Kidney (tissue), 13 donors: ENCODE measurements at regions not wholly inside any gene's neighbourhood (a gene's known extent, or its start where the extent isn't known, plus 50 kb on each side); places are given as distances from the start of the nearest gene placed in this dataset.
A peak's percentile ranks its signal among the peaks of the same experiment; 100 is the strongest.

Source experiments
- DNase-seq, 5 donors: peaks; one replicate each; pipeline ENCODE4 v3.0.0-alpha.2; 2013 to 2020
- FAIRE-seq: peaks from 2 replicates; lab custom pipeline; 2012; peaks lifted over from hg19 to GRCh38; lab: Jason Lieb, UNC
- H3K27ac ChIP-seq, 2 donors: one replicate each; pipeline ENCODE4 v1.7.0; 2013; ENCODE audit warnings: low read depth in 2 of 2, low read length in 2 of 2, inconsistent platforms in 1 of 2
- H3K27me3 ChIP-seq: one replicate; pipeline ENCODE4 v1.7.1; 2013; ENCODE audit warnings: low read length, inconsistent platforms; ENCODE audit not compliant: control insufficient read depth, insufficient read depth
- H3K36me3 ChIP-seq, 3 donors: one replicate each; pipeline versions ENCODE4 v1.7.0 to v1.7.1; 2013; ENCODE audit warnings: low read length in 3 of 3, control low read depth in 1 of 3, inconsistent platforms in 1 of 3; ENCODE audit not compliant: insufficient read depth in 3 of 3, control insufficient read depth in 2 of 3
- H3K4me1 ChIP-seq, 3 donors: one replicate each; pipeline versions ENCODE4 v1.7.0 to v1.7.1; 2013; ENCODE audit warnings: low read length in 3 of 3, inconsistent platforms in 1 of 3, low read depth in 1 of 3; ENCODE audit not compliant: control insufficient read depth in 2 of 3, insufficient read depth in 2 of 3
- H3K4me3 ChIP-seq, 3 donors: one replicate each; pipeline versions ENCODE4 v1.7.0 to v1.8.1; 2013; ENCODE audit warnings: low read length in 3 of 3, control low read depth in 1 of 3, inconsistent platforms in 1 of 3
- H3K9ac ChIP-seq, 3 donors: one replicate each; pipeline versions ENCODE4 v1.7.0 to v1.7.1; 2013; ENCODE audit warnings: low read length in 3 of 3, control low read depth in 1 of 3, inconsistent platforms in 1 of 3
- H3K9me3 ChIP-seq, 3 donors: one replicate each; pipeline versions ENCODE4 v1.7.0 to v1.7.1; 2013; ENCODE audit warnings: low read length in 3 of 3, control low read depth in 1 of 3, inconsistent platforms in 1 of 3; ENCODE audit not compliant: control insufficient read depth in 2 of 3, insufficient read depth in 1 of 3
- intact Hi-C: fragments of 100-400 bp; cut with DNase I; formaldehyde crosslinking; loops from one replicate; pipeline ENCODE4 v1.11.1; 2022
- TF ChIP-seq, protein P1 (sequence below): IDR thresholded peaks from 3 replicates; pipeline ENCODE4 v1.5.1; 2012; ENCODE audit warnings: mild to moderate bottlenecking, moderate library complexity, borderline replicate concordance; ENCODE audit not compliant: insufficient read depth; ENCODE audit errors: extremely low read depth
- donor health status: control.
- donor health status: control.
- donor health status: control.
- donor health status: control.
- donor health status: control.
- donor health status: DM: yes; HTN: yes; CAD: no.
- donor health status: Normal renal cell carcinoma (clear cell type).

DNA sequence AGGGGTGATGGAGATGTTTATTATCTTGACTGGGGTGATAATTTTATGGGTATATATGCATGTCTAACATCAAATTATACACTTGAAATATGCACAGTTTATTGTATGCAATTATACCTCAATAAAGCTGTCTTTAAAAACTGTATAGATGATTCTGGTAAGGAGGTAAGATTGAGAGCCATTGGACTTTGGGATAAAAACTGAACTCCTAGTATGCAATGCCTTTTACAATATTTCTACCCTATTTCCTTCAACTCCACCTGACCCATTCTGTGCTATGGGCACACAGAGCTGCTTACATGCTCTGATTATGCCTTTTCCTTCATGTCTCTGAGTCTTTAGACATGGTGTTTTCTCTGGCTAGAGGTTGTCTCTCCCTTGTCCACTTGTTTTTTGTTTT is 63.9 kb upstream of the UGP2 start:
- no peak for FAIRE-seq
- no peak overlapping the region for H3K9ac ChIP-seq
- TF ChIP-seq, protein P1, sequence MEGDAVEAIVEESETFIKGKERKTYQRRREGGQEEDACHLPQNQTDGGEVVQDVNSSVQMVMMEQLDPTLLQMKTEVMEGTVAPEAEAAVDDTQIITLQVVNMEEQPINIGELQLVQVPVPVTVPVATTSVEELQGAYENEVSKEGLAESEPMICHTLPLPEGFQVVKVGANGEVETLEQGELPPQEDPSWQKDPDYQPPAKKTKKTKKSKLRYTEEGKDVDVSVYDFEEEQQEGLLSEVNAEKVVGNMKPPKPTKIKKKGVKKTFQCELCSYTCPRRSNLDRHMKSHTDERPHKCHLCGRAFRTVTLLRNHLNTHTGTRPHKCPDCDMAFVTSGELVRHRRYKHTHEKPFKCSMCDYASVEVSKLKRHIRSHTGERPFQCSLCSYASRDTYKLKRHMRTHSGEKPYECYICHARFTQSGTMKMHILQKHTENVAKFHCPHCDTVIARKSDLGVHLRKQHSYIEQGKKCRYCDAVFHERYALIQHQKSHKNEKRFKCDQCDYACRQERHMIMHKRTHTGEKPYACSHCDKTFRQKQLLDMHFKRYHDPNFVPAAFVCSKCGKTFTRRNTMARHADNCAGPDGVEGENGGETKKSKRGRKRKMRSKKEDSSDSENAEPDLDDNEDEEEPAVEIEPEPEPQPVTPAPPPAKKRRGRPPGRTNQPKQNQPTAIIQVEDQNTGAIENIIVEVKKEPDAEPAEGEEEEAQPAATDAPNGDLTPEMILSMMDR, result no peak
- intact Hi-C loops, result no loop called here
- no peak overlapping the region for H3K27ac ChIP-seq
- no peaks in the 10 kb centered on the region for H3K4me1 ChIP-seq
- DNase-seq, result no peak
- no peak overlapping the region for H3K4me3 ChIP-seq
- H3K36me3 ChIP-seq, result no peaks in the 10 kb centered on the region
- no peaks in the 10 kb centered on the region for H3K27me3 ChIP-seq
- no peaks in the 10 kb centered on the region for H3K9me3 ChIP-seq

DNA sequence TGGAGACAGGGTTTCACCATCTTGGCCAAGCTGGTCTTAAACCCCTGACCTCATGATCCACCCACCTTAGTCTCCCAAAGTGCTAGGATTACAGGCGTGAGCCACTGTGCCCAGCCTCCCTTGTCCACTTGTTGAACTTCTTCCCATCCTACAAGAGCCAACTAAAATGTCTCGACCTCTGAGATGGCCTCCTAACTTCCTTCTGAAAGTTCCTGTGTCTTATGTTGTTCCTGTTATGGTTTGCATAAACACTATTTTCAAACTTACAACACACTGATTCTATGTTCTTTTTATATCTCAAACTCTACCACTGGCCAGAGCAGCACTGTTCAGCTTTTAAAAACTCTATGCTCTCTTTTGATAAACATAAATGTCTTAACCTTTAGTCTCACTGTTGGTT is 63.3 kb upstream of the UGP2 start:
- DNase-seq (no peak), FAIRE-seq (no peak)
- Histone ChIP-seq H3K27me3 (no peaks in the 10 kb centered on the region), H3K9ac (no peak overlapping the region), H3K4me1 (no peaks in the 10 kb centered on the region), H3K9me3 (no peaks in the 10 kb centered on the region), H3K36me3 (no peaks in the 10 kb centered on the region), H3K27ac (no peak overlapping the region), H3K4me3 (no peak overlapping the region)
- TF ChIP-seq, protein P1, result no peak
- intact Hi-C loops, result no loop called here

DNA sequence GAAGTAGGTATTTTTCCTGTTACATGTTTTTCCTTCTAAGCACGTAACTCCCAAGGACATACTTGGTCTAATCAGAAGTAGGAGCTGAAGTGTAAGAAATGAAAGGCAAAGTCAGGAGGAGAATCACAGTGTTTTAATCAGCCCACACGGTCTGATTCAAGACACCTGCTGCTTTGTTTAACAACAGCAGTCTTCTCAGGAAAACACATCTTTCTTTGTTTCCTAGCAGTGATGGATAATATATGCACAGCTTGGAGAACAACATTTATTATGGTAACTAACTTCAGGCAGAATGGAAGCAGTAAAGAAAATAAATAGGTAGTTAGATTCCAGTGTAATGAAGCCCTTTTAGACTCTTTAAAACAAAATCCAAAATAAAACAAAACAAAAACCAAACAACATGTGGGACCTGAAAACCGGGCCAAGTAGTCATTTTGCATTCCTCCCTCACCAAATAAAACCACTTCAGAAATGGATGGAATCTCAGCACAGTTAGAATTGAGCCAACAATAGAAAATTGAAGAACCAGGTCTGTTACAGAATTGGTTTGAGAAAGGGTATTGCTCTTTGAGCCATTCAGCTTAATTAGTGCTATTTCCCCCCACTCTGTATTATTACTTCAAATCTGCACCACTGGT is 61.1 kb upstream of the UGP2 start:
- Histone ChIP-seq H3K9me3 (no peaks in the 10 kb centered on the region), H3K27ac (no peak overlapping the region), H3K27me3 (no peaks in the 10 kb centered on the region), H3K4me3 (no peak overlapping the region), H3K4me1 (no peaks in the 10 kb centered on the region), H3K9ac (no peak overlapping the region), H3K36me3 (no peaks in the 10 kb centered on the region)
- FAIRE-seq (no peak), DNase-seq (peak in 2 of 5 donors; percentile 14 to 38)
- intact Hi-C loops, result no loop called here
- TF ChIP-seq, protein P1, result no peak

DNA sequence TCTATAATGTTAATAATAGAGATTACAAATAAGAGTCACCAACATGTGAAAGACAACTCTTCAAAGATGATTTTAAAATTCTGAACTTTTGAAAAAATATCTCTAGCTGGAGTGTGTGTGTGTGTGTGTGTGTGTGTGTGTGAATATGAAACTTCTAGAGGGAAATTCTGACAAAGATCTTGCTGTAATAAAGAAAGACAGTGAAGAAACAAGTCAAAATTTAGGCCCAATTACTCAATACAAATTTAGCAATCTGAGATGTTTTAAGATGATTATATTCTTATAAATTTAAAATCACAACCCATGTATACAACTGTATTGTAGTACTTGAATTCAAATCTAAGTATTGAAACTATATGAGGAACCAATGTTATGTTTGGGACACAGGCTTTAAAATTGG is 57.2 kb upstream of the UGP2 start:
- Histone ChIP-seq H3K36me3 (no peaks in the 10 kb centered on the region), H3K27me3 (no peaks in the 10 kb centered on the region), H3K9me3 (no peaks in the 10 kb centered on the region), H3K27ac (no peak overlapping the region), H3K4me3 (no peak overlapping the region), H3K9ac (no peak overlapping the region), H3K4me1 (no peaks in the 10 kb centered on the region)
- DNase-seq (no peak), FAIRE-seq (no peak)
- TF ChIP-seq, protein P1, result no peak
- intact Hi-C loops, result no loop called here
